ENCODE measurements at regions not wholly inside any gene's neighbourhood (a gene's known extent, or its start where the extent isn't known, plus 50 kb on each side); places are given as distances from the start of the nearest gene placed in this dataset.

DNA sequence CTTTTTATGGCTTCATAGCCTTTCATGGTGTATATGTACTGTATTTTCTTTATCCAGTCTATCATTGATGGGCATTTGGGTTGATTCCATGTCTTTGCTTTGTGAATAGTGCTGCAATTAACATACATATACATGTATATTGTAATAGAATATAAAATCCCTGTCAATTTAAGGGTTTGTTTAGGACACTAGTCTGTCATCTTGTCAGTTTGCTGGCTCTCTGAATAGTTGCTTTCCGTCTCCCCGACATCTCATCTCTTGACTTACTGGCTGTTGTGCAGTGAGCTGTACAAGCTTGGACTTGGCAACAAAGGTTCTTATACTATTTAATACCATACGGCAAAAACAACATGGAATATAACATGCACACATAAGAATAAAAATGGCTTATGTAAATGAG, 1487.5 kb downstream of the LRRC4C start (continued):
- TF ChIP-seq, protein P1, sequence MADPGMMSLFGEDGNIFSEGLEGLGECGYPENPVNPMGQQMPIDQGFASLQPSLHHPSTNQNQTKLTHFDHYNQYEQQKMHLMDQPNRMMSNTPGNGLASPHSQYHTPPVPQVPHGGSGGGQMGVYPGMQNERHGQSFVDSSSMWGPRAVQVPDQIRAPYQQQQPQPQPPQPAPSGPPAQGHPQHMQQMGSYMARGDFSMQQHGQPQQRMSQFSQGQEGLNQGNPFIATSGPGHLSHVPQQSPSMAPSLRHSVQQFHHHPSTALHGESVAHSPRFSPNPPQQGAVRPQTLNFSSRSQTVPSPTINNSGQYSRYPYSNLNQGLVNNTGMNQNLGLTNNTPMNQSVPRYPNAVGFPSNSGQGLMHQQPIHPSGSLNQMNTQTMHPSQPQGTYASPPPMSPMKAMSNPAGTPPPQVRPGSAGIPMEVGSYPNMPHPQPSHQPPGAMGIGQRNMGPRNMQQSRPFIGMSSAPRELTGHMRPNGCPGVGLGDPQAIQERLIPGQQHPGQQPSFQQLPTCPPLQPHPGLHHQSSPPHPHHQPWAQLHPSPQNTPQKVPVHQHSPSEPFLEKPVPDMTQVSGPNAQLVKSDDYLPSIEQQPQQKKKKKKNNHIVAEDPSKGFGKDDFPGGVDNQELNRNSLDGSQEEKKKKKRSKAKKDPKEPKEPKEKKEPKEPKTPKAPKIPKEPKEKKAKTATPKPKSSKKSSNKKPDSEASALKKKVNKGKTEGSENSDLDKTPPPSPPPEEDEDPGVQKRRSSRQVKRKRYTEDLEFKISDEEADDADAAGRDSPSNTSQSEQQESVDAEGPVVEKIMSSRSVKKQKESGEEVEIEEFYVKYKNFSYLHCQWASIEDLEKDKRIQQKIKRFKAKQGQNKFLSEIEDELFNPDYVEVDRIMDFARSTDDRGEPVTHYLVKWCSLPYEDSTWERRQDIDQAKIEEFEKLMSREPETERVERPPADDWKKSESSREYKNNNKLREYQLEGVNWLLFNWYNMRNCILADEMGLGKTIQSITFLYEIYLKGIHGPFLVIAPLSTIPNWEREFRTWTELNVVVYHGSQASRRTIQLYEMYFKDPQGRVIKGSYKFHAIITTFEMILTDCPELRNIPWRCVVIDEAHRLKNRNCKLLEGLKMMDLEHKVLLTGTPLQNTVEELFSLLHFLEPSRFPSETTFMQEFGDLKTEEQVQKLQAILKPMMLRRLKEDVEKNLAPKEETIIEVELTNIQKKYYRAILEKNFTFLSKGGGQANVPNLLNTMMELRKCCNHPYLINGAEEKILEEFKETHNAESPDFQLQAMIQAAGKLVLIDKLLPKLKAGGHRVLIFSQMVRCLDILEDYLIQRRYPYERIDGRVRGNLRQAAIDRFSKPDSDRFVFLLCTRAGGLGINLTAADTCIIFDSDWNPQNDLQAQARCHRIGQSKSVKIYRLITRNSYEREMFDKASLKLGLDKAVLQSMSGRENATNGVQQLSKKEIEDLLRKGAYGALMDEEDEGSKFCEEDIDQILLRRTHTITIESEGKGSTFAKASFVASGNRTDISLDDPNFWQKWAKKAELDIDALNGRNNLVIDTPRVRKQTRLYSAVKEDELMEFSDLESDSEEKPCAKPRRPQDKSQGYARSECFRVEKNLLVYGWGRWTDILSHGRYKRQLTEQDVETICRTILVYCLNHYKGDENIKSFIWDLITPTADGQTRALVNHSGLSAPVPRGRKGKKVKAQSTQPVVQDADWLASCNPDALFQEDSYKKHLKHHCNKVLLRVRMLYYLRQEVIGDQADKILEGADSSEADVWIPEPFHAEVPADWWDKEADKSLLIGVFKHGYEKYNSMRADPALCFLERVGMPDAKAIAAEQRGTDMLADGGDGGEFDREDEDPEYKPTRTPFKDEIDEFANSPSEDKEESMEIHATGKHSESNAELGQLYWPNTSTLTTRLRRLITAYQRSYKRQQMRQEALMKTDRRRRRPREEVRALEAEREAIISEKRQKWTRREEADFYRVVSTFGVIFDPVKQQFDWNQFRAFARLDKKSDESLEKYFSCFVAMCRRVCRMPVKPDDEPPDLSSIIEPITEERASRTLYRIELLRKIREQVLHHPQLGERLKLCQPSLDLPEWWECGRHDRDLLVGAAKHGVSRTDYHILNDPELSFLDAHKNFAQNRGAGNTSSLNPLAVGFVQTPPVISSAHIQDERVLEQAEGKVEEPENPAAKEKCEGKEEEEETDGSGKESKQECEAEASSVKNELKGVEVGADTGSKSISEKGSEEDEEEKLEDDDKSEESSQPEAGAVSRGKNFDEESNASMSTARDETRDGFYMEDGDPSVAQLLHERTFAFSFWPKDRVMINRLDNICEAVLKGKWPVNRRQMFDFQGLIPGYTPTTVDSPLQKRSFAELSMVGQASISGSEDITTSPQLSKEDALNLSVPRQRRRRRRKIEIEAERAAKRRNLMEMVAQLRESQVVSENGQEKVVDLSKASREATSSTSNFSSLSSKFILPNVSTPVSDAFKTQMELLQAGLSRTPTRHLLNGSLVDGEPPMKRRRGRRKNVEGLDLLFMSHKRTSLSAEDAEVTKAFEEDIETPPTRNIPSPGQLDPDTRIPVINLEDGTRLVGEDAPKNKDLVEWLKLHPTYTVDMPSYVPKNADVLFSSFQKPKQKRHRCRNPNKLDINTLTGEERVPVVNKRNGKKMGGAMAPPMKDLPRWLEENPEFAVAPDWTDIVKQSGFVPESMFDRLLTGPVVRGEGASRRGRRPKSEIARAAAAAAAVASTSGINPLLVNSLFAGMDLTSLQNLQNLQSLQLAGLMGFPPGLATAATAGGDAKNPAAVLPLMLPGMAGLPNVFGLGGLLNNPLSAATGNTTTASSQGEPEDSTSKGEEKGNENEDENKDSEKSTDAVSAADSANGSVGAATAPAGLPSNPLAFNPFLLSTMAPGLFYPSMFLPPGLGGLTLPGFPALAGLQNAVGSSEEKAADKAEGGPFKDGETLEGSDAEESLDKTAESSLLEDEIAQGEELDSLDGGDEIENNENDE (IDR thresholded peaks at IDR 0.05; ENCODE audit: insufficient replicate concordance, low read length), result no peak
- TF ChIP-seq JUND (IDR thresholded peaks at IDR 0.05; ENCODE audit: low read length) (no peak), CHD2 (IDR thresholded peaks at IDR 0.05; ENCODE audit: low read length) (no peak), BCL11A (IDR thresholded peaks at IDR 0.05; ENCODE audit: low read depth in 2 of 2, low read length in 2 of 2) (no peak), EGR1 (IDR thresholded peaks at IDR 0.05; ENCODE audit: borderline replicate concordance, low read depth, low read length) (no peak)
- TF ChIP-seq, protein P2, sequence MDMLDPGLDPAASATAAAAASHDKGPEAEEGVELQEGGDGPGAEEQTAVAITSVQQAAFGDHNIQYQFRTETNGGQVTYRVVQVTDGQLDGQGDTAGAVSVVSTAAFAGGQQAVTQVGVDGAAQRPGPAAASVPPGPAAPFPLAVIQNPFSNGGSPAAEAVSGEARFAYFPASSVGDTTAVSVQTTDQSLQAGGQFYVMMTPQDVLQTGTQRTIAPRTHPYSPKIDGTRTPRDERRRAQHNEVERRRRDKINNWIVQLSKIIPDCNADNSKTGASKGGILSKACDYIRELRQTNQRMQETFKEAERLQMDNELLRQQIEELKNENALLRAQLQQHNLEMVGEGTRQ (IDR thresholded peaks at IDR 0.05; ENCODE audit: low read length), result no peak
